GM23338 (cell line): ENCODE measurements at regions not wholly inside any gene's neighbourhood (a gene's known extent, or its start where the extent isn't known, plus 50 kb on each side); places are given as distances from the start of the nearest gene placed in this dataset.

ENCODE experiments used
- ATAC-seq: fragments of 200-7000 bp; cut with Tn5 transposase; 3 replicates; pipeline ENCODE4 v1.9.1; 2020
- DNase-seq: peaks from one replicate; pipeline ENCODE4 v3.0.0-alpha.2; 2015; ENCODE audit warnings: low spot score
- H2AFZ ChIP-seq: fragments of 200-600 bp; sonication (generic); 2 replicates; pipeline ENCODE4 v1.8.0; 2016; ENCODE audit warnings: antibody characterized with exemption, mild to moderate bottlenecking, moderate library complexity
- H3F3A ChIP-seq: fragments of 200-600 bp; sonication (generic); replicated peaks from 2 replicates; pipeline ENCODE4 v1.8.0; 2017; ENCODE audit warnings: antibody characterized with exemption, mixed run types, low read depth
- H3K27ac ChIP-seq: fragments of 200-600 bp; sonication (generic); 2 replicates; pipeline ENCODE4 v1.6.1; 2016; ENCODE audit warnings: low read depth
- H3K27me3 ChIP-seq: fragments of 200-600 bp; sonication (generic); 2 replicates; pipeline ENCODE4 v1.8.0; 2016; ENCODE audit warnings: mild to moderate bottlenecking, mixed run types, moderate library complexity; ENCODE audit not compliant: insufficient read depth
- H3K36me3 ChIP-seq: fragments of 200-600 bp; sonication (generic); 2 replicates; pipeline ENCODE4 v1.8.0; 2016; ENCODE audit warnings: mild to moderate bottlenecking; ENCODE audit not compliant: insufficient read depth
- H3K4me1 ChIP-seq: fragments of 200-600 bp; sonication (generic); 2 replicates; pipeline ENCODE4 v1.8.0; 2016; ENCODE audit warnings: mild to moderate bottlenecking, moderate library complexity; ENCODE audit not compliant: insufficient read depth
- H3K4me2 ChIP-seq: fragments of 200-600 bp; sonication (generic); 2 replicates; pipeline ENCODE4 v1.7.1; 2017; ENCODE audit warnings: mixed run types
- H3K4me3 ChIP-seq: fragments of 200-600 bp; sonication (generic); 2 replicates; pipeline ENCODE4 v1.6.1; 2016; ENCODE audit warnings: mixed run types
- H3K79me2 ChIP-seq: fragments of 200-600 bp; sonication (generic); replicated peaks from 2 replicates; pipeline ENCODE4 v1.8.0; 2017; ENCODE audit warnings: mild to moderate bottlenecking; ENCODE audit not compliant: insufficient read depth
- H3K9me2 ChIP-seq: fragments of 200-600 bp; sonication (generic); 2 replicates; pipeline ENCODE4 v1.8.0; 2017; ENCODE audit not compliant: insufficient read depth
- H4K20me1 ChIP-seq: fragments of 200-600 bp; sonication (generic); replicated peaks from 2 replicates; pipeline ENCODE4 v1.8.0; 2017; ENCODE audit warnings: mild to moderate bottlenecking; ENCODE audit not compliant: insufficient read depth
- H3K27ac Mint-ChIP-seq: 2 replicates; pipeline ENCODE4 v1.8.0; 2020; ENCODE audit warnings: inconsistent platforms, mild to moderate bottlenecking, moderate library complexity, mixed read lengths
- H3K27me3 Mint-ChIP-seq: 3 replicates; pipeline ENCODE4 v1.8.0; 2022; ENCODE audit warnings: low read depth, mild to moderate bottlenecking, moderate library complexity, mixed read lengths, inconsistent platforms; ENCODE audit not compliant: insufficient read depth, poor library complexity
- H3K36me3 Mint-ChIP-seq: 3 replicates; pipeline ENCODE4 v1.8.0; 2021; ENCODE audit warnings: low read depth, mild to moderate bottlenecking, inconsistent platforms, moderate library complexity, mixed read lengths
- H3K4me1 Mint-ChIP-seq: 3 replicates; pipeline ENCODE4 v1.8.0; 2020; ENCODE audit warnings: mild to moderate bottlenecking, inconsistent platforms, mixed read lengths
- H3K4me3 Mint-ChIP-seq: 3 replicates; pipeline ENCODE4 v1.8.0; 2021; ENCODE audit warnings: moderate library complexity, mild to moderate bottlenecking, inconsistent platforms, mixed read lengths
- H3K9me3 Mint-ChIP-seq: 3 replicates; pipeline ENCODE4 v1.8.0; 2020; ENCODE audit warnings: moderate library complexity, mild to moderate bottlenecking, inconsistent platforms, mixed read lengths
- CREB1 ChIP-seq: fragments of 250-450 bp; sonication (Bioruptor Pico); IDR thresholded peaks from 2 replicates; pipeline ENCODE4 v1.5.0; 2020; ENCODE audit warnings: low read depth, mild to moderate bottlenecking, moderate library complexity
- EZH2 ChIP-seq: fragments of 200-600 bp; sonication (generic); IDR thresholded peaks from one replicate; pipeline ENCODE4 v1.8.0; 2017; ENCODE audit warnings: antibody characterized with exemption, mild to moderate bottlenecking, low read depth; ENCODE audit not compliant: unreplicated experiment
- STAT1 ChIP-seq: IDR thresholded peaks from one replicate; pipeline ENCODE4 v1.6.1; 2016; ENCODE audit warnings: antibody characterized with exemption; ENCODE audit not compliant: unreplicated experiment
- TF ChIP-seq, protein P1 (sequence below): IDR thresholded peaks from one replicate; pipeline ENCODE4 v1.6.1; 2018; ENCODE audit warnings: antibody characterized with exemption; ENCODE audit not compliant: unreplicated experiment
- TF ChIP-seq, protein P2 (sequence below), 2 experiments: fragments of 200-600 bp in 1 of 2; sonication (generic) in 1 of 2; conservative IDR thresholded peaks; 2 replicates each; pipeline versions ENCODE4 v1.5.1 to v1.6.1; 2016 to 2017; ENCODE audit warnings: antibody characterized with exemption in 2 of 2, low read depth in 2 of 2, mild to moderate bottlenecking in 2 of 2, moderate library complexity in 1 of 2

DNA sequence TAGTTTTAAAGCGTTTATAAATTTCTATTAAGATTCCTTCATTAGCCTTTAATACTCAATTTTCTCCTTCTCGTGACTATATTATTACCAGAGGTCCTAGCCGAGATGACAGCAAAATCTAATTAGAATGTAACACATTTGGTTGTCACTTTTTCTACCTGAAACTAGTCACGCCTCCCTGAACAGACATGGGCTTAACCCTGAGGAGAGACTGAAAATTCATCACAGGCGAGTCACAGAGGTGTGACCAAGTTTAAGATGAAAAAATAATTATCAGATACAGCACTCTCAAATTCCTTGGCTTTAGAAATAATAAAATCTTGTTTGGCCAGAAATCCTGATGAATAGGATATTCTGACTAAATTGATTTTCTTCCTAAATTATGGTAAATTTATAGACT lies 834.4 kb upstream of the SLC39A10 start (continued):
- TF ChIP-seq, protein P1, sequence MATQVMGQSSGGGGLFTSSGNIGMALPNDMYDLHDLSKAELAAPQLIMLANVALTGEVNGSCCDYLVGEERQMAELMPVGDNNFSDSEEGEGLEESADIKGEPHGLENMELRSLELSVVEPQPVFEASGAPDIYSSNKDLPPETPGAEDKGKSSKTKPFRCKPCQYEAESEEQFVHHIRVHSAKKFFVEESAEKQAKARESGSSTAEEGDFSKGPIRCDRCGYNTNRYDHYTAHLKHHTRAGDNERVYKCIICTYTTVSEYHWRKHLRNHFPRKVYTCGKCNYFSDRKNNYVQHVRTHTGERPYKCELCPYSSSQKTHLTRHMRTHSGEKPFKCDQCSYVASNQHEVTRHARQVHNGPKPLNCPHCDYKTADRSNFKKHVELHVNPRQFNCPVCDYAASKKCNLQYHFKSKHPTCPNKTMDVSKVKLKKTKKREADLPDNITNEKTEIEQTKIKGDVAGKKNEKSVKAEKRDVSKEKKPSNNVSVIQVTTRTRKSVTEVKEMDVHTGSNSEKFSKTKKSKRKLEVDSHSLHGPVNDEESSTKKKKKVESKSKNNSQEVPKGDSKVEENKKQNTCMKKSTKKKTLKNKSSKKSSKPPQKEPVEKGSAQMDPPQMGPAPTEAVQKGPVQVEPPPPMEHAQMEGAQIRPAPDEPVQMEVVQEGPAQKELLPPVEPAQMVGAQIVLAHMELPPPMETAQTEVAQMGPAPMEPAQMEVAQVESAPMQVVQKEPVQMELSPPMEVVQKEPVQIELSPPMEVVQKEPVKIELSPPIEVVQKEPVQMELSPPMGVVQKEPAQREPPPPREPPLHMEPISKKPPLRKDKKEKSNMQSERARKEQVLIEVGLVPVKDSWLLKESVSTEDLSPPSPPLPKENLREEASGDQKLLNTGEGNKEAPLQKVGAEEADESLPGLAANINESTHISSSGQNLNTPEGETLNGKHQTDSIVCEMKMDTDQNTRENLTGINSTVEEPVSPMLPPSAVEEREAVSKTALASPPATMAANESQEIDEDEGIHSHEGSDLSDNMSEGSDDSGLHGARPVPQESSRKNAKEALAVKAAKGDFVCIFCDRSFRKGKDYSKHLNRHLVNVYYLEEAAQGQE: no peak

DNA sequence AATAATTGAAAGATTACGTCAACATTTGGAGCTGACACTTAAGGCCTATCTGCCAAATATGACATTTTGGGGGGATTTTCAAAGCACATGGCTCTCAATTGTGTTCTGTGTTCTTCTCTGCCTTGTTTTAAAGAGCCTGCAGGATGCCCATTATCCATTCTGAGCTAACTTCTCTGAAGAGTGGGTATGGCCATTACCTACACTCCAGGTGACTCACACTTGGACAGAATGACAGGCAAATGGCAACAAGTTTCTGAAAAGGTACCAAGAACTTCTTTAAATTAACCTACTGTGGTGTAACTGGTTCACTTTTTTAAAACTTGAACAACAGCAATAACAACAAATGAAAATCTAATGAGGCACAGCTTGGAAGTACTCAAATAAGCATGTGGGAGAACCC lies 834.9 kb upstream of the SLC39A10 start:
- Mint-ChIP-seq H3K4me3 (no peak overlapping the region), H3K27me3 (no peaks in the 10 kb centered on the region), H3K27ac (no peak overlapping the region), H3K36me3 (no peaks in the 10 kb centered on the region), H3K9me3 (no peaks in the 10 kb centered on the region), H3K4me1 (no peaks in the 10 kb centered on the region)
- peaks cover 4% of the 10 kb centered on the region; the same call in 1 of the 2 replicates for H3K9me2 ChIP-seq
- no peak overlapping the region for H2AFZ ChIP-seq
- no peak overlapping the region for H3K4me2 ChIP-seq
- no peaks in the 10 kb centered on the region for H3K36me3 ChIP-seq
- no peaks in the 10 kb centered on the region for H3K27me3 ChIP-seq
- no peaks in the 10 kb centered on the region for H3F3A ChIP-seq
- DNase-seq: no peak
- H3K79me2 ChIP-seq: no peaks in the 10 kb centered on the region
- no peaks in the 10 kb centered on the region for H3K4me1 ChIP-seq
- no peak overlapping the region for H3K27ac ChIP-seq
- no peak overlapping the region for H3K4me3 ChIP-seq
- no peaks in the 10 kb centered on the region for H4K20me1 ChIP-seq
- ATAC-seq: no peak
- no peak for TF ChIP-seq CREB1 (CRISPR knock-in tag)

DNA sequence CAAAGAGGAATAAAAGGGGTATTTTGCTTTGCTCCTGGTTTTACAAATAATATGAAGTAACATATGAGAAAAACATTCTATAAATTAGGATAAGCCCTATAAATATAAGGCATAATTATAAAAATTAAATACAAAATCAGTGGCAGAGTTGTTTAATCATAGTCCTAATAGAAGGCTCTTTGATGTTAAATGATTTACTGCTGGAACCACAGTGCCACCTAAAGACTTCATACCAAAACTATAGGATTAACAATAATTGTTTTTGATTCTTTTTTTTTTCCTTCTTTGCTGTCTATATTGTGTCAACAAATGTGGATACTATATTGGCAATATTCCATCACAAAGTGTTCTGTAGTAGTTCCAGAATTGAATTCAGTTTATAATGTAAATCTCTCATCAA lies 837.7 kb upstream of the SLC39A10 start:
- H3K27me3 Mint-ChIP-seq: no peaks in the 10 kb centered on the region
- no peaks in the 10 kb centered on the region for H3K27me3 ChIP-seq
- H3K27ac Mint-ChIP-seq: no peak overlapping the region
- no peaks in the 10 kb centered on the region for H3F3A ChIP-seq
- no peaks in the 10 kb centered on the region for H3K36me3 ChIP-seq
- TF ChIP-seq, protein P1: no peak
- TF ChIP-seq EZH2 (no peak), STAT1 (no peak)
- TF ChIP-seq, protein P2, sequence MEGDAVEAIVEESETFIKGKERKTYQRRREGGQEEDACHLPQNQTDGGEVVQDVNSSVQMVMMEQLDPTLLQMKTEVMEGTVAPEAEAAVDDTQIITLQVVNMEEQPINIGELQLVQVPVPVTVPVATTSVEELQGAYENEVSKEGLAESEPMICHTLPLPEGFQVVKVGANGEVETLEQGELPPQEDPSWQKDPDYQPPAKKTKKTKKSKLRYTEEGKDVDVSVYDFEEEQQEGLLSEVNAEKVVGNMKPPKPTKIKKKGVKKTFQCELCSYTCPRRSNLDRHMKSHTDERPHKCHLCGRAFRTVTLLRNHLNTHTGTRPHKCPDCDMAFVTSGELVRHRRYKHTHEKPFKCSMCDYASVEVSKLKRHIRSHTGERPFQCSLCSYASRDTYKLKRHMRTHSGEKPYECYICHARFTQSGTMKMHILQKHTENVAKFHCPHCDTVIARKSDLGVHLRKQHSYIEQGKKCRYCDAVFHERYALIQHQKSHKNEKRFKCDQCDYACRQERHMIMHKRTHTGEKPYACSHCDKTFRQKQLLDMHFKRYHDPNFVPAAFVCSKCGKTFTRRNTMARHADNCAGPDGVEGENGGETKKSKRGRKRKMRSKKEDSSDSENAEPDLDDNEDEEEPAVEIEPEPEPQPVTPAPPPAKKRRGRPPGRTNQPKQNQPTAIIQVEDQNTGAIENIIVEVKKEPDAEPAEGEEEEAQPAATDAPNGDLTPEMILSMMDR (conservative IDR thresholded peaks at IDR 0.05; ENCODE audit: low read depth in 2 of 2): peak in 1 of 2 experiments; percentile 59; a peak in 3 of 4 replicates
- H3K79me2 ChIP-seq: no peaks in the 10 kb centered on the region
- no peaks in the 10 kb centered on the region for H4K20me1 ChIP-seq
- ATAC-seq: no peak
- H3K36me3 Mint-ChIP-seq: no peaks in the 10 kb centered on the region
- H3K4me2 ChIP-seq: no peak overlapping the region
- peak; percentile 23 for DNase-seq
- no peak overlapping the region for H3K27ac ChIP-seq
- H3K9me3 Mint-ChIP-seq: no peaks in the 10 kb centered on the region
- no peaks in the 10 kb centered on the region for H3K4me1 ChIP-seq
- H3K4me3 ChIP-seq: no peak overlapping the region
- H3K4me1 Mint-ChIP-seq: no peaks in the 10 kb centered on the region
- no peaks in the 10 kb centered on the region for H3K9me2 ChIP-seq
- H2AFZ ChIP-seq: no peak overlapping the region
- H3K4me3 Mint-ChIP-seq: no peak overlapping the region
